ENCODE measurements at regions not wholly inside any gene's neighbourhood (a gene's known extent, or its start where the extent isn't known, plus 50 kb on each side); places are given as distances from the start of the nearest gene placed in this dataset.

- Mint-ChIP-seq H3K27me3 (ENCODE audit: low read depth) (no peaks in the 10 kb centered on the region), H3K9me3 (peaks cover 3% of the 10 kb centered on the region), H3K4me3 (no peak overlapping the region), H3K36me3 (ENCODE audit: low read depth) (no peaks in the 10 kb centered on the region), H3K4me1 (no peaks in the 10 kb centered on the region), H3K27ac (no peak overlapping the region)
- TF ChIP-seq, protein P1, sequence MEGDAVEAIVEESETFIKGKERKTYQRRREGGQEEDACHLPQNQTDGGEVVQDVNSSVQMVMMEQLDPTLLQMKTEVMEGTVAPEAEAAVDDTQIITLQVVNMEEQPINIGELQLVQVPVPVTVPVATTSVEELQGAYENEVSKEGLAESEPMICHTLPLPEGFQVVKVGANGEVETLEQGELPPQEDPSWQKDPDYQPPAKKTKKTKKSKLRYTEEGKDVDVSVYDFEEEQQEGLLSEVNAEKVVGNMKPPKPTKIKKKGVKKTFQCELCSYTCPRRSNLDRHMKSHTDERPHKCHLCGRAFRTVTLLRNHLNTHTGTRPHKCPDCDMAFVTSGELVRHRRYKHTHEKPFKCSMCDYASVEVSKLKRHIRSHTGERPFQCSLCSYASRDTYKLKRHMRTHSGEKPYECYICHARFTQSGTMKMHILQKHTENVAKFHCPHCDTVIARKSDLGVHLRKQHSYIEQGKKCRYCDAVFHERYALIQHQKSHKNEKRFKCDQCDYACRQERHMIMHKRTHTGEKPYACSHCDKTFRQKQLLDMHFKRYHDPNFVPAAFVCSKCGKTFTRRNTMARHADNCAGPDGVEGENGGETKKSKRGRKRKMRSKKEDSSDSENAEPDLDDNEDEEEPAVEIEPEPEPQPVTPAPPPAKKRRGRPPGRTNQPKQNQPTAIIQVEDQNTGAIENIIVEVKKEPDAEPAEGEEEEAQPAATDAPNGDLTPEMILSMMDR (IDR thresholded peaks at IDR 0.05; ENCODE audit: unreplicated experiment in 3 of 3), result no peak
Observed at GRCh38 chr2:33897741-33898140, 298.6 kb upstream of the FAM98A start.

- Mint-ChIP-seq H3K36me3 (ENCODE audit: low read depth) (no peaks in the 10 kb centered on the region), H3K27me3 (ENCODE audit: low read depth) (no peaks in the 10 kb centered on the region), H3K4me3 (no peak overlapping the region), H3K27ac (no peak overlapping the region), H3K9me3 (no peaks in the 10 kb centered on the region), H3K4me1 (no peaks in the 10 kb centered on the region)
- TF ChIP-seq, protein P1 (IDR thresholded peaks at IDR 0.05; ENCODE audit: unreplicated experiment in 3 of 3), result no peak
Observed at GRCh38 chr2:33893824-33894223, 294.7 kb upstream of the FAM98A start.

- H3K4me3 Mint-ChIP-seq, result no peak overlapping the region
- H3K27me3 Mint-ChIP-seq (ENCODE audit: low read depth), result no peaks in the 10 kb centered on the region
Observed at GRCh38 chr2:33891616-33892015, 292.5 kb upstream of the FAM98A start.

GRCh38 chr2:33890686-33891085, 291.6 kb upstream of the FAM98A start:
- no peak overlapping the region for H3K4me3 Mint-ChIP-seq
- H3K27ac Mint-ChIP-seq, result no peak overlapping the region
- no peaks in the 10 kb centered on the region for H3K27me3 Mint-ChIP-seq (ENCODE audit: low read depth)
- H3K9me3 Mint-ChIP-seq, result no peaks in the 10 kb centered on the region
- no peaks in the 10 kb centered on the region for H3K4me1 Mint-ChIP-seq
- H3K36me3 Mint-ChIP-seq (ENCODE audit: low read depth), result no peaks in the 10 kb centered on the region
- TF ChIP-seq, protein P1 (IDR thresholded peaks at IDR 0.05; ENCODE audit: unreplicated experiment in 3 of 3), result no peak

More at GRCh38 chr2:33891616-33892015, 292.5 kb upstream of the FAM98A start:
- no peaks in the 10 kb centered on the region for H3K36me3 Mint-ChIP-seq (ENCODE audit: low read depth)
- TF ChIP-seq, protein P1 (IDR thresholded peaks at IDR 0.05; ENCODE audit: unreplicated experiment in 3 of 3), result no peak
- no peaks in the 10 kb centered on the region for H3K9me3 Mint-ChIP-seq
- no peak overlapping the region for H3K27ac Mint-ChIP-seq
- no peaks in the 10 kb centered on the region for H3K4me1 Mint-ChIP-seq

DNA sequence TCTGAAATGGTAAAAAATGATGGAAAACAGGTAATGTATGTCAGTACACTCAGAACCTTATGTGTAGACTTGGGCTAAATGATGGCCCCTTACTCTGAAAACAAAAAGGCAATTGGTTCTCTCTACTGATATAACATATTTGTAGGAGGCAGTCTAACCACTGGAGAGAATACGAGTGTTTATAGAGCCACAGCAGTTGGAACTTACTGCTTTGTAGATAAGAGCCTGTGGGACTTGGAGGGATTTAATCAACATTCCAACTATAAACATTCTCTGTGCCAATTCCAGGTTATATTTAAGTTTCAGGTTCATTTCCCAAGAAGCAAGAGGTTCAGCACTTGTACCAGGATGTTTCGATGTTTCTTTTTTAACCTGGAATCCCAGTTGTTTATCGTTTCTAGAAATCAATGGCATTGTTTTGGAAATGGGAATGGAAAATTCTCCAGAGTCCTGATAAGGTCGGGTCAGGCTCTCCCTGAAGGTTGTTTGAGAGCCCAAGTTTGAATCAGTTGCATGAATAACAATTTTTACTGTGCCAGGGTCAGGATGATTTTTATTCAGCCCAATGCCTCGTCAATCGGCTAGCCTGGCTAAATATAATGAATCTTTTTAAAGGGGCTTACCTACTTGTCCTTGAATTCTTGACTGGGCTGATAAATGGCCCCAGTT, 278.4 kb upstream of the FAM98A start:
- H3K4me1 Mint-ChIP-seq, result no peaks in the 10 kb centered on the region
- H3K36me3 Mint-ChIP-seq (ENCODE audit: low read depth), result no peaks in the 10 kb centered on the region
- H3K27ac Mint-ChIP-seq, result no peak overlapping the region
- TF ChIP-seq, protein P1 (IDR thresholded peaks at IDR 0.05; ENCODE audit: unreplicated experiment in 3 of 3), result no peak
- no peaks in the 10 kb centered on the region for H3K27me3 Mint-ChIP-seq (ENCODE audit: low read depth)
- H3K9me3 Mint-ChIP-seq, result peaks cover 11% of the 10 kb centered on the region
- H3K4me3 Mint-ChIP-seq, result no peak overlapping the region

GRCh38 chr2:33873076-33873605, 274.0 kb upstream of the FAM98A start:
- H3K4me1 Mint-ChIP-seq, result no peaks in the 10 kb centered on the region
- TF ChIP-seq, protein P1 (IDR thresholded peaks at IDR 0.05; ENCODE audit: unreplicated experiment in 3 of 3), result no peak
- H3K27me3 Mint-ChIP-seq (ENCODE audit: low read depth), result no peaks in the 10 kb centered on the region
- H3K4me3 Mint-ChIP-seq, result no peak overlapping the region
- no peak overlapping the region for H3K27ac Mint-ChIP-seq
- no peaks in the 10 kb centered on the region for H3K36me3 Mint-ChIP-seq (ENCODE audit: low read depth)
- peaks cover 29% of the 10 kb centered on the region for H3K9me3 Mint-ChIP-seq

All from nephron (organoid).